ENCODE measurements at regions not wholly inside any gene's neighbourhood (a gene's known extent, or its start where the extent isn't known, plus 50 kb on each side); places are given as distances from the start of the nearest gene placed in this dataset.

GRCh38 chr9:75582870-75583269 lies 307.6 kb upstream of the PCSK5 start:
- ChIA-PET POLR2A (no interaction called here), CTCF (no interaction called here)
- H3K9me3 ChIP-seq (ENCODE audit: control insufficient read depth, insufficient read depth, low read depth, low read length) = no peaks in the 10 kb centered on the region
- H3K36me3 ChIP-seq (ENCODE audit: control insufficient read depth in 2 of 2, insufficient read depth in 1 of 2, low read length in 2 of 2) = no peaks in the 10 kb centered on the region
- TF ChIP-seq ZNF521 (tag by site-specific recombination; IDR thresholded peaks at IDR 0.05) (no peak), ATF2 (tag by site-specific recombination; IDR thresholded peaks at IDR 0.05; ENCODE audit: low read depth) (peak; percentile 66)
- no peak overlapping the region for H3K4me3 ChIP-seq (ENCODE audit: low read depth, low read length)
- no peak overlapping the region for H3K27ac ChIP-seq (ENCODE audit: extremely low read depth, low read depth, low read length)
- H3K4me1 ChIP-seq (ENCODE audit: control insufficient read depth, insufficient read depth, low read length) = no peaks in the 10 kb centered on the region

DNA sequence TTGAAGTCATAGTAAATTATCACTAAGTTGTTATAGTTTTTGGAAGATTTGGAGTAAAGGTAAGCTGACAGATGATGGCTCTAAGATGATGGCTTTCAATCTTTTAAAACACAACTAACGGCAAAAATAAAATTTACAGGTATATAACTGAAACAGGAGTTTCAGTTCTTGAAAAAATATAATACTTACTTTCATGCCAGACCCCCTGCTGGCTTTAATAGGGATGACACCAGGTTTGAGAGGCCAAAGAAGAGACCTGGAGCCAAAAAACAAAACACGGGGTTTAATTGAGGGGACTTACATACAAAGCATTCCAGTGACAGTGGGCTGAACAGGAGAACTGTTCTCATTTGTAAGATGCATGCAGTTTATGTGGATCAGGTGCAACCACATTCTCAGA lies 301.7 kb upstream of the PCSK5 start:
- POLR2A ChIA-PET = no interaction called here
- CTCF ChIA-PET = interaction anchor here (0.6 to 1.2 kb wide), 6 partner anchors 9 to 371 kb away, joined by 3 to 5 read pairs (median 3); no protein-coding TSS in a partner anchor
- no peaks in the 10 kb centered on the region for H3K36me3 ChIP-seq (ENCODE audit: control insufficient read depth in 2 of 2, insufficient read depth in 1 of 2, low read length in 2 of 2)
- no peak for TF ChIP-seq KLF16 (tag by site-specific recombination; IDR thresholded peaks at IDR 0.05)
- H3K27ac ChIP-seq (ENCODE audit: extremely low read depth, low read depth, low read length) = no peak overlapping the region
- H3K9me3 ChIP-seq (ENCODE audit: control insufficient read depth, insufficient read depth, low read depth, low read length) = no peaks in the 10 kb centered on the region
- H3K4me3 ChIP-seq (ENCODE audit: low read depth, low read length) = no peak overlapping the region
- no peaks in the 10 kb centered on the region for H3K4me1 ChIP-seq (ENCODE audit: control insufficient read depth, insufficient read depth, low read length)

DNA sequence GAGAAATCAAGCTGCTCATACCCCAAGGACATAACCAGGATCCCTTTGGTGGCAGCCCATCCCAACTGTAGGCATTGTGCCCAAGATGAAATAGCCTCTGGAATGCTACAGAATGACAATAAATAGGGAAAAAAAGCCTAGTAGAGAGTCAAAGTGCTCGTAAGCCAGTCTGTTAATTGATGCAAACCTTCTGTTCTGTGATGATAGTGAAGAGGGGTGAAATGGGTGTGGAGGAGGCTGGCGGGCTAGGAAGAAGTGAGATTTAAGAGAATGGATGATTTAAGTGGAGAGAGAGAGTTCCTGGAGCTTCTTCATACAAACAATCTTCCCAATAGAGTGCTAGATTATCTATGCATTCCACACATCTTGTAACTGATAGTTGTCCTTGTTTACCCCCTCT lies 301.0 kb upstream of the PCSK5 start:
- Histone ChIP-seq H3K9me3 (ENCODE audit: control insufficient read depth, insufficient read depth, low read depth, low read length) (no peaks in the 10 kb centered on the region), H3K27ac (ENCODE audit: extremely low read depth, low read depth, low read length) (no peak overlapping the region), H3K4me1 (ENCODE audit: control insufficient read depth, insufficient read depth, low read length) (no peaks in the 10 kb centered on the region), H3K4me3 (ENCODE audit: low read depth, low read length) (no peak overlapping the region), H3K36me3 (ENCODE audit: control insufficient read depth in 2 of 2, insufficient read depth in 1 of 2, low read length in 2 of 2) (no peaks in the 10 kb centered on the region)
- no peak for TF ChIP-seq ZNF112 (tag by site-specific recombination; IDR thresholded peaks at IDR 0.05)
- CTCF ChIA-PET = interaction anchor here (1.2 kb wide), 1 partner anchor 9 kb away, joined by 3 read pairs; no protein-coding TSS in a partner anchor
- POLR2A ChIA-PET = no interaction called here

DNA sequence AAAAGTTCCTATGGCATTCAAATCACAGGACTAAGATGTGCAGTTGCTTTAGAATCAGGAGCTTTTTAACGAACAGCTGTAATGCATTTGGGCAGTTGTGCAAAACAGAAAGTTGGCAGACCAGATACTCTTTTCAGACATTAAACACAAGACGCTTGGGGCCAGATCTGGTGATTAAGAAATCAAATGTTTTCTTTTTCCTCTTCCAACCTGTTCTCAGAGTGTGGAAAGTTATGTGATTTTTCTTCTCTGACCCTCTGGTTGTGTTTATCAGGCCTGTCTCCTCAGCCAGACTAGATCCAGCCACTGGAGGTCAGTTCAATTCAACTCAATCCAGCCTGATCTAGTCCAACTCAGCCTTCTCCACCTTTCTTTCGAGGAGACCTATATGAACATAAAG lies 298.5 kb upstream of the PCSK5 start:
- no peaks in the 10 kb centered on the region for H3K4me1 ChIP-seq (ENCODE audit: control insufficient read depth, insufficient read depth, low read length)
- H3K27ac ChIP-seq (ENCODE audit: extremely low read depth, low read depth, low read length) = no peak overlapping the region
- no peaks in the 10 kb centered on the region for H3K9me3 ChIP-seq (ENCODE audit: control insufficient read depth, insufficient read depth, low read depth, low read length)
- no peak overlapping the region for H3K4me3 ChIP-seq (ENCODE audit: low read depth, low read length)
- H3K36me3 ChIP-seq (ENCODE audit: control insufficient read depth in 2 of 2, insufficient read depth in 1 of 2, low read length in 2 of 2) = no peaks in the 10 kb centered on the region
- ChIA-PET CTCF (interaction anchor here (0.7 kb wide), 1 partner anchor 78 kb away, joined by 3 read pairs; no protein-coding TSS in a partner anchor), POLR2A (no interaction called here)
- TF ChIP-seq GLIS1 (tag by site-specific recombination; IDR thresholded peaks at IDR 0.05) (no peak), SP7 (tag by site-specific recombination; IDR thresholded peaks at IDR 0.05) (no peak), TRIM28 (IDR thresholded peaks at IDR 0.05; ENCODE audit: borderline replicate concordance, low read length) (no peak)
- TF ChIP-seq, protein P1, sequence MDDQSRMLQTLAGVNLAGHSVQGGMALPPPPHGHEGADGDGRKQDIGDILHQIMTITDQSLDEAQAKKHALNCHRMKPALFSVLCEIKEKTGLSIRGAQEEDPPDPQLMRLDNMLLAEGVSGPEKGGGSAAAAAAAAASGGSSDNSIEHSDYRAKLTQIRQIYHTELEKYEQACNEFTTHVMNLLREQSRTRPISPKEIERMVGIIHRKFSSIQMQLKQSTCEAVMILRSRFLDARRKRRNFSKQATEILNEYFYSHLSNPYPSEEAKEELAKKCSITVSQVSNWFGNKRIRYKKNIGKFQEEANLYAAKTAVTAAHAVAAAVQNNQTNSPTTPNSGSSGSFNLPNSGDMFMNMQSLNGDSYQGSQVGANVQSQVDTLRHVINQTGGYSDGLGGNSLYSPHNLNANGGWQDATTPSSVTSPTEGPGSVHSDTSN (CRISPR knock-in tag; IDR thresholded peaks at IDR 0.05) = no peak

GRCh38 chr9:75592586-75592985 lies 297.9 kb upstream of the PCSK5 start:
- TF ChIP-seq MEIS1 (CRISPR knock-in tag; IDR thresholded peaks at IDR 0.05; ENCODE audit: borderline replicate concordance) (no peak), SCRT2 (tag by site-specific recombination; IDR thresholded peaks at IDR 0.05) (no peak), MZF1 (tag by site-specific recombination; IDR thresholded peaks at IDR 0.05; ENCODE audit: borderline replicate concordance) (no peak), EGR2 (tag by site-specific recombination; IDR thresholded peaks at IDR 0.05; ENCODE audit: low read depth) (no peak), ZNF473 (tag by site-specific recombination; IDR thresholded peaks at IDR 0.05) (no peak), ZNF132 (tag by site-specific recombination; IDR thresholded peaks at IDR 0.05; ENCODE audit: borderline replicate concordance) (no peak), ZNF354C (tag by site-specific recombination; IDR thresholded peaks at IDR 0.05; ENCODE audit: borderline replicate concordance, low read depth) (no peak), ZSCAN23 (tag by site-specific recombination; IDR thresholded peaks at IDR 0.05) (no peak)
- TF ChIP-seq, protein P2, sequence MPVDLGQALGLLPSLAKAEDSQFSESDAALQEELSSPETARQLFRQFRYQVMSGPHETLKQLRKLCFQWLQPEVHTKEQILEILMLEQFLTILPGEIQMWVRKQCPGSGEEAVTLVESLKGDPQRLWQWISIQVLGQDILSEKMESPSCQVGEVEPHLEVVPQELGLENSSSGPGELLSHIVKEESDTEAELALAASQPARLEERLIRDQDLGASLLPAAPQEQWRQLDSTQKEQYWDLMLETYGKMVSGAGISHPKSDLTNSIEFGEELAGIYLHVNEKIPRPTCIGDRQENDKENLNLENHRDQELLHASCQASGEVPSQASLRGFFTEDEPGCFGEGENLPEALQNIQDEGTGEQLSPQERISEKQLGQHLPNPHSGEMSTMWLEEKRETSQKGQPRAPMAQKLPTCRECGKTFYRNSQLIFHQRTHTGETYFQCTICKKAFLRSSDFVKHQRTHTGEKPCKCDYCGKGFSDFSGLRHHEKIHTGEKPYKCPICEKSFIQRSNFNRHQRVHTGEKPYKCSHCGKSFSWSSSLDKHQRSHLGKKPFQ (tag by site-specific recombination; IDR thresholded peaks at IDR 0.05) = no peak
- Histone ChIP-seq H3K27ac (ENCODE audit: extremely low read depth, low read depth, low read length) (no peak overlapping the region), H3K4me3 (ENCODE audit: low read depth, low read length) (no peak overlapping the region), H3K4me1 (ENCODE audit: control insufficient read depth, insufficient read depth, low read length) (no peaks in the 10 kb centered on the region), H3K9me3 (ENCODE audit: control insufficient read depth, insufficient read depth, low read depth, low read length) (no peaks in the 10 kb centered on the region), H3K36me3 (ENCODE audit: control insufficient read depth in 2 of 2, insufficient read depth in 1 of 2, low read length in 2 of 2) (no peaks in the 10 kb centered on the region)
- CTCF ChIA-PET = interaction anchor here (0.7 kb wide), 2 partner anchors 78 to 232 kb away, joined by 3 read pairs; no protein-coding TSS in a partner anchor
- POLR2A ChIA-PET = no interaction called here

Data from HEK293 (cell line).